GM11168 (cell line): ENCODE measurements at regions not wholly inside any gene's neighbourhood (a gene's known extent, or its start where the extent isn't known, plus 50 kb on each side); places are given as distances from the start of the nearest gene placed in this dataset.

Source experiments
- in situ Hi-C: fragments of 300-500 bp; cut with MboI; formaldehyde crosslinking; loops from one replicate; pipeline ENCODE4 v1.12.0; 2022; ENCODE audit warnings: low sequenced_read_pairs; ENCODE audit not compliant: unreplicated experiment

- in situ Hi-C loops, result no loop called here
Observed at GRCh38 chr7:16323313-16323712, 98.0 kb downstream of the CRPPA start.

- in situ Hi-C loops, result no loop called here
Observed at GRCh38 chr7:16320099-16320660, 101.2 kb downstream of the CRPPA start.

GRCh38 chr7:16318989-16319915 lies 102.1 kb downstream of the CRPPA start:
- in situ Hi-C loops, result no loop called here

GRCh38 chr7:16318463-16318862 lies 102.9 kb downstream of the CRPPA start:
- in situ Hi-C loops, result no loop called here

- in situ Hi-C loops, result no loop called here
Observed at GRCh38 chr7:16317406-16317805, 103.9 kb downstream of the CRPPA start.

GRCh38 chr7:16315280-16315679 lies 106.1 kb downstream of the CRPPA start:
- in situ Hi-C loops, result no loop called here

- in situ Hi-C loops, result no loop called here
Observed at GRCh38 chr7:16309129-16309528, 112.2 kb downstream of the CRPPA start.

- in situ Hi-C loops, result no loop called here
Observed at GRCh38 chr7:16301291-16301690, 120.0 kb downstream of the CRPPA start.

GRCh38 chr7:16300361-16300895 lies 120.9 kb downstream of the CRPPA start:
- in situ Hi-C loops, result no loop called here

- in situ Hi-C loops, result no loop called here
Observed at GRCh38 chr7:16299853-16300252, 121.5 kb downstream of the CRPPA start.

GRCh38 chr7:16298221-16298620 lies 123.1 kb downstream of the CRPPA start:
- in situ Hi-C loops, result no loop called here

- in situ Hi-C loops, result no loop called here
Observed at GRCh38 chr7:16295558-16295957, 125.8 kb downstream of the CRPPA start.

- in situ Hi-C loops, result no loop called here
Observed at GRCh38 chr7:16293669-16294425, 127.5 kb downstream of the CRPPA start.

- in situ Hi-C loops, result no loop called here
Observed at GRCh38 chr7:16284581-16284980, 136.8 kb downstream of the CRPPA start.

- in situ Hi-C loops, result no loop called here
Observed at GRCh38 chr7:16278167-16278787, 143.1 kb downstream of the CRPPA start.

- in situ Hi-C loops, result no loop called here
Observed at GRCh38 chr7:16271990-16272665, 149.2 kb downstream of the CRPPA start.

GRCh38 chr7:16271355-16271915 lies 149.9 kb downstream of the CRPPA start:
- in situ Hi-C loops, result no loop called here

GRCh38 chr7:16270844-16271243 lies 150.5 kb downstream of the CRPPA start:
- in situ Hi-C loops, result no loop called here
